D721Med (cell line): ENCODE measurements at regions not wholly inside any gene's neighbourhood (a gene's known extent, or its start where the extent isn't known, plus 50 kb on each side); places are given as distances from the start of the nearest gene placed in this dataset.

Experiments used
- DNase-seq: peaks from one replicate; pipeline ENCODE4 v3.0.0; 2011; ENCODE audit warnings: low spot score; ENCODE audit not compliant: insufficient read length
- FAIRE-seq: peaks from 2 replicates; lab custom pipeline; 2011; peaks lifted over from hg19 to GRCh38; lab: Jason Lieb, UNC
- TF ChIP-seq, protein P1 (sequence below): IDR thresholded peaks from 2 replicates; pipeline ENCODE4 v1.5.1; 2012; ENCODE audit warnings: mild to moderate bottlenecking, control low read depth; ENCODE audit not compliant: insufficient read depth; ENCODE audit errors: missing control alignments

- TF ChIP-seq, protein P1, sequence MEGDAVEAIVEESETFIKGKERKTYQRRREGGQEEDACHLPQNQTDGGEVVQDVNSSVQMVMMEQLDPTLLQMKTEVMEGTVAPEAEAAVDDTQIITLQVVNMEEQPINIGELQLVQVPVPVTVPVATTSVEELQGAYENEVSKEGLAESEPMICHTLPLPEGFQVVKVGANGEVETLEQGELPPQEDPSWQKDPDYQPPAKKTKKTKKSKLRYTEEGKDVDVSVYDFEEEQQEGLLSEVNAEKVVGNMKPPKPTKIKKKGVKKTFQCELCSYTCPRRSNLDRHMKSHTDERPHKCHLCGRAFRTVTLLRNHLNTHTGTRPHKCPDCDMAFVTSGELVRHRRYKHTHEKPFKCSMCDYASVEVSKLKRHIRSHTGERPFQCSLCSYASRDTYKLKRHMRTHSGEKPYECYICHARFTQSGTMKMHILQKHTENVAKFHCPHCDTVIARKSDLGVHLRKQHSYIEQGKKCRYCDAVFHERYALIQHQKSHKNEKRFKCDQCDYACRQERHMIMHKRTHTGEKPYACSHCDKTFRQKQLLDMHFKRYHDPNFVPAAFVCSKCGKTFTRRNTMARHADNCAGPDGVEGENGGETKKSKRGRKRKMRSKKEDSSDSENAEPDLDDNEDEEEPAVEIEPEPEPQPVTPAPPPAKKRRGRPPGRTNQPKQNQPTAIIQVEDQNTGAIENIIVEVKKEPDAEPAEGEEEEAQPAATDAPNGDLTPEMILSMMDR = no peak
- DNase-seq (no peak), FAIRE-seq (no peak)
Observed at GRCh38 chr14:104517426-104517825, 62.1 kb upstream of the C14orf180 start.

- FAIRE-seq = no peak
- TF ChIP-seq, protein P1 = no peak
- no peak for DNase-seq
Observed at GRCh38 chr14:104517867-104518266, 61.7 kb upstream of the C14orf180 start.

GRCh38 chr14:104518659-104519350 is 60.8 kb upstream of the C14orf180 start:
- no peak for FAIRE-seq
- TF ChIP-seq, protein P1 = no peak
- DNase-seq = no peak

GRCh38 chr14:104519721-104520120 is 59.8 kb upstream of the C14orf180 start:
- FAIRE-seq (no peak), DNase-seq (no peak)
- TF ChIP-seq, protein P1 = no peak

- FAIRE-seq = no peak
- TF ChIP-seq, protein P1 = no peak
- no peak for DNase-seq
Observed at GRCh38 chr14:104520620-104521410, 58.7 kb upstream of the C14orf180 start.

- TF ChIP-seq, protein P1 = no peak
- no peak for DNase-seq
Observed at GRCh38 chr14:104521816-104522745, 57.5 kb upstream of the C14orf180 start.

More at GRCh38 chr14:104521816-104522745, 57.5 kb upstream of the C14orf180 start:
- FAIRE-seq = no peak
